GM23248 (cell line): ENCODE measurements at regions not wholly inside any gene's neighbourhood (a gene's known extent, or its start where the extent isn't known, plus 50 kb on each side); places are given as distances from the start of the nearest gene placed in this dataset.

ENCODE experiments used
- DNase-seq: peaks from one replicate; pipeline ENCODE4 v3.0.0-alpha.2; 2015
- H2AFZ ChIP-seq: fragments of 200-600 bp; sonication (generic); 2 replicates; pipeline ENCODE4 v1.6.1; 2016; ENCODE audit warnings: antibody characterized with exemption
- H3F3A ChIP-seq: fragments of 200-600 bp; sonication (generic); 2 replicates; pipeline ENCODE4 v1.6.1; 2016; ENCODE audit warnings: mild to moderate bottlenecking, antibody characterized with exemption, mixed run types; ENCODE audit not compliant: insufficient read depth
- H3K27ac ChIP-seq: fragments of 200-600 bp; sonication (generic); 2 replicates; pipeline ENCODE4 v1.5.1; 2016; ENCODE audit warnings: mild to moderate bottlenecking
- H3K27me3 ChIP-seq: fragments of 200-600 bp; sonication (generic); replicated peaks from 2 replicates; pipeline ENCODE4 v1.6.1; 2016; ENCODE audit warnings: mild to moderate bottlenecking; ENCODE audit not compliant: insufficient read depth
- H3K36me3 ChIP-seq: fragments of 200-600 bp; sonication (generic); 2 replicates; pipeline ENCODE4 v1.6.1; 2016; ENCODE audit warnings: low read depth, mild to moderate bottlenecking
- H3K4me1 ChIP-seq: fragments of 200-600 bp; sonication (generic); 2 replicates; pipeline ENCODE4 v1.6.1; 2016; ENCODE audit warnings: mild to moderate bottlenecking; ENCODE audit not compliant: insufficient read depth
- H3K4me2 ChIP-seq: fragments of 200-600 bp; sonication (generic); one replicate; pipeline ENCODE4 v1.6.1; 2016; ENCODE audit warnings: mild to moderate bottlenecking; ENCODE audit not compliant: unreplicated experiment
- H3K4me3 ChIP-seq: fragments of 200-600 bp; sonication (generic); 2 replicates; pipeline ENCODE4 v1.5.1; 2016; ENCODE audit warnings: mild to moderate bottlenecking
- H3K79me2 ChIP-seq: fragments of 200-600 bp; sonication (generic); 2 replicates; pipeline ENCODE4 v1.6.1; 2016; ENCODE audit warnings: mild to moderate bottlenecking; ENCODE audit not compliant: insufficient read depth
- H3K9ac ChIP-seq: fragments of 200-600 bp; sonication (generic); 2 replicates; pipeline ENCODE4 v1.6.1; 2016; ENCODE audit warnings: mild to moderate bottlenecking
- H3K9me2 ChIP-seq: fragments of 200-600 bp; sonication (generic); 2 replicates; pipeline ENCODE4 v1.6.1; 2016; ENCODE audit warnings: mixed run types, mild to moderate bottlenecking, moderate library complexity; ENCODE audit not compliant: insufficient read depth
- H3K9me3 ChIP-seq: fragments of 200-600 bp; sonication (generic); one replicate; pipeline ENCODE4 v1.6.1; 2017; ENCODE audit warnings: low read depth
- H4K20me1 ChIP-seq: fragments of 200-600 bp; sonication (generic); 2 replicates; pipeline ENCODE4 v1.6.0; 2016; ENCODE audit not compliant: insufficient read depth
- EZH2 ChIP-seq: fragments of 200-600 bp; sonication (generic); IDR thresholded peaks from 2 replicates; pipeline ENCODE4 v1.6.1; 2018; ENCODE audit warnings: antibody characterized with exemption, mild to moderate bottlenecking; ENCODE audit not compliant: insufficient read depth, poor library complexity, severe bottlenecking
- EZH2phosphoT487 ChIP-seq: fragments of 200-600 bp; sonication (generic); IDR thresholded peaks from 2 replicates; pipeline ENCODE4 v1.6.1; 2018; ENCODE audit warnings: antibody characterized with exemption, moderate library complexity, mild to moderate bottlenecking, low read depth; ENCODE audit not compliant: insufficient read depth
- WGBS, 2 experiments: methylation state at CpG; one replicate each; pipeline ENCODE4 v1.1.6; 2015 to 2017; ENCODE audit warnings: low lambda C conversion rate in 2 of 2, low coverage in 1 of 2; ENCODE audit errors: missing lambda C conversion rate in 2 of 2; 5-methylcytosine and 5-hydroxymethylcytosine counted together
- in situ Hi-C: fragments of 300-500 bp; cut with MboI; formaldehyde crosslinking; loops from 2 replicates; pipeline ENCODE4 v1.15.0; 2020

DNA sequence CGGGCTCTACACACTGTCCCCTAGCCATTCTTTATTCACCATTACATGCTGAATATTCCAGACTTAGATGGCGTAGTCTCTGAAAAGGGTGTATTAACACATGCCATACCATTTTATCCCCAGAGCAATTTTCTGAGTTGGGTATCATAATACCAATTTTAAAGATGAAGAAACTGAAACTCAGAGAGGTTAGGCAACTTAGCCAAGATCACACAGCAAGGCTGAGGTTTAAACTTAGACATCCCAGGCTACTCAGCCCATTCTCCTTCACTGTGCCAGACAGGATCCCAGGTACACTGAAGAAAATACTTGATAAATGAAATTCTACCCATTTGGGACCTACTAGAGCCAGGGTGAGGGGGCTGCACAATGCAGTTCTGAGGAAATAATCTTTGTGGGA lies 67.4 kb upstream of the ARHGAP36 start:
- H3K9me2 ChIP-seq = no peaks in the 10 kb centered on the region
- no peaks in the 10 kb centered on the region for H3K79me2 ChIP-seq
- H3K27me3 ChIP-seq = no peaks in the 10 kb centered on the region
- no peak overlapping the region for H3K27ac ChIP-seq
- no peak for TF ChIP-seq EZH2
- no peak for TF ChIP-seq EZH2phosphoT487
- no peak overlapping the region for H3K4me3 ChIP-seq
- no peak overlapping the region for H3K4me2 ChIP-seq
- DNase-seq = no peak
- H3K9ac ChIP-seq = no peak overlapping the region
- H2AFZ ChIP-seq = no peak overlapping the region
- H3K4me1 ChIP-seq = no peaks in the 10 kb centered on the region
- H3F3A ChIP-seq = no peaks in the 10 kb centered on the region
- no peaks in the 10 kb centered on the region for H4K20me1 ChIP-seq
- no peaks in the 10 kb centered on the region for H3K9me3 ChIP-seq
- in situ Hi-C loops = loop anchor here (25.0 kb wide), 1 partner anchor 647 kb away; no protein-coding TSS in a partner anchor
- 27 to 38% methylated on average over 2 of the region's 2 CpGs for WGBS, 2 experiments
- no peaks in the 10 kb centered on the region for H3K36me3 ChIP-seq

DNA sequence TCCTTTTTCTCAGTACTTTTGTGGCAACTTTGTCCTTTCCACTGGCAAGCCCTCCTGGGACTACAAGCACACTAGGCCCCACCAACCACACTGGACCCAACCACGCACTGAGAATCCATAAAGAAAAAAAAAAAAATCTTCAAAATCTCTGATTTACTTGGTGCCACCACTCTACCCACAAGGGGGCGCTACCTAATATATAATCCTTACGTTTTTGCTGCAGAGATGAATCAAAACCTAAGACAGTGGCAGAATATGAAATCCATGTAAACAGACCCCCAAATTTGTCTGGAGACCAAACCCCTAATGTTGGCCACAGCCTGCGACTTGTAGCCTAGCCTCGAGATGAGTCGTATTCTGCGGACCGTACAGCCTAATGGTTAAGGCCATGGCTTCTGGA lies 63.5 kb upstream of the ARHGAP36 start:
- TF ChIP-seq EZH2 (no peak), EZH2phosphoT487 (no peak)
- no peak overlapping the region for H3K4me3 ChIP-seq
- 27 to 42% methylated on average over 3 to 8 of the region's 8 CpGs for WGBS, 2 experiments
- in situ Hi-C loops = loop anchor here (25.0 kb wide), 1 partner anchor 643 kb away; no protein-coding TSS in a partner anchor
- no peak overlapping the region for H3K4me2 ChIP-seq
- DNase-seq = peak; percentile 41
- no peaks in the 10 kb centered on the region for H3K9me3 ChIP-seq
- H3K27ac ChIP-seq = no peak overlapping the region
- H3K79me2 ChIP-seq = no peaks in the 10 kb centered on the region
- H4K20me1 ChIP-seq = no peaks in the 10 kb centered on the region
- H3K36me3 ChIP-seq = no peaks in the 10 kb centered on the region
- H3K4me1 ChIP-seq = no peaks in the 10 kb centered on the region
- no peak overlapping the region for H3K9ac ChIP-seq
- no peak overlapping the region for H2AFZ ChIP-seq
- H3K9me2 ChIP-seq = no peaks in the 10 kb centered on the region
- no peaks in the 10 kb centered on the region for H3K27me3 ChIP-seq
- H3F3A ChIP-seq = no peaks in the 10 kb centered on the region

DNA sequence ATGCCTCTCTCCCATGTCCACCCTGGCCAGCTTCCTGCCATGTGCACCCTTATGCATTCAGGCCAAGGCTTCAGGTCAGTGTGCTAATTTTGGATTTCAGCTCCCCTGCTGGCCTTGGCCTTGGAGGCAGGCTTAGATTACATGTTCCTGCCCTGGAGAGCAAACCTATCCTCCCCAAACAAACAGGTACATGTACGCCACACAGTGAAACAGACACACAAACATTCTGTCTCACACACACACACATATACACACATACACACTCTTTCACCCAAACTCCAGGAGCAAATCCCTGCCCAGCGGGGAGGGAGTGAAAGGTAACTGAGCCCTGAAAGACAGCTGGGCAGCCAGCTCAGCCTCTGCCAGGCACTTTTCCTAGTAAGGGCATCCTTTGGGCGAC lies 62.7 kb upstream of the ARHGAP36 start:
- no peaks in the 10 kb centered on the region for H3K9me3 ChIP-seq
- H3K27ac ChIP-seq = no peak overlapping the region
- in situ Hi-C loops = loop anchor here (25.0 kb wide), 1 partner anchor 642 kb away; no protein-coding TSS in a partner anchor
- no peaks in the 10 kb centered on the region for H3K79me2 ChIP-seq
- no peak for DNase-seq
- H3K4me3 ChIP-seq = no peak overlapping the region
- H3K4me1 ChIP-seq = no peaks in the 10 kb centered on the region
- no peaks in the 10 kb centered on the region for H3K9me2 ChIP-seq
- H3K27me3 ChIP-seq = no peaks in the 10 kb centered on the region
- TF ChIP-seq EZH2 (no peak), EZH2phosphoT487 (no peak)
- H3K4me2 ChIP-seq = no peak overlapping the region
- no peak overlapping the region for H2AFZ ChIP-seq
- H3F3A ChIP-seq = no peaks in the 10 kb centered on the region
- H4K20me1 ChIP-seq = no peaks in the 10 kb centered on the region
- 62 to 74% methylated on average over 3 of the region's 3 CpGs for WGBS, 2 experiments
- no peaks in the 10 kb centered on the region for H3K36me3 ChIP-seq
- H3K9ac ChIP-seq = no peak overlapping the region

DNA sequence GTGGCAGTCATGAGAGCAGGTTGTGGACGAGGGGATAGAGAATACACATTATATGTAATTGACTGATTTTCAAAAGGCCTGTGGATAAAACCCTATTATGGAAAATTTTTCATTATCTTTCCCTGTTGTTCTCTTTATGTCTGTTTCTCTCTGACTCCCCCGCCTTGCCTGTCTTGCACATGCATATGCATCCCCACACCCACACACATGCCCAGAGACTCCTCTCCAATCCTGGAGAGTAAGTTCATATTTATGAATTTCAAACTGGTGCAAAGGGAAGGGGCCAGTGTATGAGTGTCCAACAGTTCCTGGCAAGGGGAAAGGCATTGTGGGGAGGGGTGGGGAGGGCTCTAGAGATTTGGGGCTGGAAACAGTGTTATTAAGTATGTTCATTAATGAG lies 60.8 kb upstream of the ARHGAP36 start:
- no peaks in the 10 kb centered on the region for H3K79me2 ChIP-seq
- in situ Hi-C loops = loop anchor here (25.0 kb wide), 1 partner anchor 640 kb away; no protein-coding TSS in a partner anchor
- no peaks in the 10 kb centered on the region for H3K27me3 ChIP-seq
- H2AFZ ChIP-seq = no peak overlapping the region
- WGBS, 2 experiments = 25 to 30% methylated on average over 2 of the region's 2 CpGs
- no peak overlapping the region for H3K4me2 ChIP-seq
- H4K20me1 ChIP-seq = no peaks in the 10 kb centered on the region
- no peak overlapping the region for H3K27ac ChIP-seq
- H3K9ac ChIP-seq = no peak overlapping the region
- DNase-seq = no peak
- TF ChIP-seq EZH2phosphoT487 (no peak), EZH2 (no peak)
- H3K9me3 ChIP-seq = no peaks in the 10 kb centered on the region
- H3K36me3 ChIP-seq = no peaks in the 10 kb centered on the region
- H3F3A ChIP-seq = no peaks in the 10 kb centered on the region
- H3K9me2 ChIP-seq = no peaks in the 10 kb centered on the region
- H3K4me1 ChIP-seq = no peaks in the 10 kb centered on the region
- no peak overlapping the region for H3K4me3 ChIP-seq

DNA sequence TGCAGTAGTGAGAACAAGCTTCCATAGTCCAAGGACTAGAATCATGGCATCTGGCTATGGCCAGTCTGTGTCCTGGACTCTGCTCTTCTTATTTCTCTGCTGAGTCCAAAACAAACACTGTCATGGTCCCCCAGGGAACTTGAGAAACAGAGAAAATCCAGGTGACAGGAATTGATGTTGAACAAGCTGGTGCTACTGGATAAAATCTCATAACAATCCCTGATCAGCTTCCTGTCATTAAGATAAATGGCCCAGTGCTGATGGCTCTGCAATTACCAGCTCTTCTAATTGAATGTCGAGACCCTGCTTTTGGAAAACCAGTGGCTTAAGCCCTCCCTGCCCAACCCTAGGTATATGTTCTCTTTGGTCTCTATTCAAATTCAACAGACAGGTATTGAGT lies 58.8 kb upstream of the ARHGAP36 start:
- H3K27ac ChIP-seq = no peak overlapping the region

More for the DNA sequence above, 58.8 kb upstream of the ARHGAP36 start:
- DNase-seq = no peak
- H3K27me3 ChIP-seq = no peaks in the 10 kb centered on the region
- TF ChIP-seq EZH2 = no peak
- H3K9me2 ChIP-seq = no peaks in the 10 kb centered on the region
- H3K79me2 ChIP-seq = no peaks in the 10 kb centered on the region
- no peaks in the 10 kb centered on the region for H3K9me3 ChIP-seq
- H3K4me1 ChIP-seq = no peaks in the 10 kb centered on the region
- in situ Hi-C loops = loop anchor here (25.0 kb wide), 1 partner anchor 638 kb away; no protein-coding TSS in a partner anchor
- H3F3A ChIP-seq = no peaks in the 10 kb centered on the region
- no peak overlapping the region for H3K4me3 ChIP-seq
- no peak overlapping the region for H3K4me2 ChIP-seq
- no peak overlapping the region for H3K9ac ChIP-seq
- H4K20me1 ChIP-seq = no peaks in the 10 kb centered on the region
- H2AFZ ChIP-seq = no peak overlapping the region
- H3K36me3 ChIP-seq = no peaks in the 10 kb centered on the region
- 0 to 6% methylated on average over 1 of the region's 1 CpG for WGBS, 2 experiments
